Loucy (cell line): ENCODE measurements at regions not wholly inside any gene's neighbourhood (a gene's known extent, or its start where the extent isn't known, plus 50 kb on each side); places are given as distances from the start of the nearest gene placed in this dataset.

ENCODE experiments used
- CTCF ChIP-seq: fragments of 200-600 bp; sonication (generic); conservative IDR thresholded peaks from 2 replicates; pipeline ENCODE4 v1.5.1; 2014; ENCODE audit warnings: mild to moderate bottlenecking, antibody characterized with exemption, low read length
- EZH2phosphoT487 ChIP-seq: fragments of 200-600 bp; IDR thresholded peaks from 2 replicates; pipeline ENCODE4 v1.6.1; 2018; ENCODE audit warnings: antibody characterized with exemption, mild to moderate bottlenecking, moderate library complexity, borderline replicate concordance

DNA sequence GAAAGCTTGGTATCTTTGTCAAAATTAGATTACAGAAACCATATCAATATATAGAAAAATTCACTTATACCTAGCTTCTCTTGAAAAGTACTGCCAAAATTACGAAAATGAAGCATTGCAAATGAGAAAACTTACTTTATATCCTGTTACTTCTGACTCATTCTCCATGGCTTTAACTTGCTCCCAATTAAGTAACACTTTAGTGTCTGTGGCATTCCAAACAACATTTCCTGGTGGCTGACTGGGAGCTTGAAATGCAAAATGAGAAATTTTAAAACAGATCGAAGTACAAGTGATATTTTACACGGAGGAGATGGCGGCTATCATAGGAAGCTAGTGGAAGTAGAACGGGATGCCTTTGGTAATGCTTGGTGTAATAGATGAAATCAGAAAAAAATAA, 347.3 kb downstream of the CNTN3 start:
- no peak for TF ChIP-seq CTCF
- TF ChIP-seq EZH2phosphoT487, result no peak
